ENCODE measurements at regions not wholly inside any gene's neighbourhood (a gene's known extent, or its start where the extent isn't known, plus 50 kb on each side); places are given as distances from the start of the nearest gene placed in this dataset.

- Histone ChIP-seq H3F3A (replicated peaks; ENCODE audit: low read depth) (no peaks in the 10 kb centered on the region), H3K36me3 (ENCODE audit: insufficient read depth) (no peaks in the 10 kb centered on the region), H3K4me3 (no peak overlapping the region), H3K79me2 (replicated peaks; ENCODE audit: insufficient read depth) (no peaks in the 10 kb centered on the region), H3K27me3 (ENCODE audit: insufficient read depth) (no peaks in the 10 kb centered on the region), H4K20me1 (replicated peaks; ENCODE audit: insufficient read depth) (no peaks in the 10 kb centered on the region), H3K27ac (ENCODE audit: low read depth) (no peak overlapping the region), H3K9me2 (ENCODE audit: insufficient read depth) (peaks cover 15% of the 10 kb centered on the region), H2AFZ (no peak overlapping the region), H3K4me2 (no peak overlapping the region), H3K4me1 (ENCODE audit: insufficient read depth) (0 out of 2 replicates have a peak, but pooled peaks cover 7% of the 10 kb centered on the region)
- Mint-ChIP-seq H3K27me3 (ENCODE audit: insufficient read depth, low read depth, poor library complexity) (peaks cover 3% of the 10 kb centered on the region), H3K4me1 (no peaks in the 10 kb centered on the region; the same call in none of the 3 replicates), H3K27ac (no peak overlapping the region), H3K36me3 (ENCODE audit: low read depth) (peaks cover 40% of the 10 kb centered on the region), H3K4me3 (no peak overlapping the region), H3K9me3 (peaks cover 29% of the 10 kb centered on the region)
- ATAC-seq, result no peak
- TF ChIP-seq CREB1 (CRISPR knock-in tag; IDR thresholded peaks at IDR 0.05; ENCODE audit: low read depth), result no peak
- TF ChIP-seq EZH2phosphoT487 (IDR thresholded peaks at IDR 0.05; ENCODE audit: unreplicated experiment), result no peak
- TF ChIP-seq, protein P1, sequence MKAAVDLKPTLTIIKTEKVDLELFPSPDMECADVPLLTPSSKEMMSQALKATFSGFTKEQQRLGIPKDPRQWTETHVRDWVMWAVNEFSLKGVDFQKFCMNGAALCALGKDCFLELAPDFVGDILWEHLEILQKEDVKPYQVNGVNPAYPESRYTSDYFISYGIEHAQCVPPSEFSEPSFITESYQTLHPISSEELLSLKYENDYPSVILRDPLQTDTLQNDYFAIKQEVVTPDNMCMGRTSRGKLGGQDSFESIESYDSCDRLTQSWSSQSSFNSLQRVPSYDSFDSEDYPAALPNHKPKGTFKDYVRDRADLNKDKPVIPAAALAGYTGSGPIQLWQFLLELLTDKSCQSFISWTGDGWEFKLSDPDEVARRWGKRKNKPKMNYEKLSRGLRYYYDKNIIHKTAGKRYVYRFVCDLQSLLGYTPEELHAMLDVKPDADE (IDR thresholded peaks at IDR 0.05), result no peak
- TF ChIP-seq REST (IDR thresholded peaks at IDR 0.05; ENCODE audit: unreplicated experiment), result no peak
- TF ChIP-seq POLR2AphosphoS5 (IDR thresholded peaks at IDR 0.05; ENCODE audit: low read depth), result no peak
- TF ChIP-seq ZNF331 (CRISPR knock-in tag; IDR thresholded peaks at IDR 0.05; ENCODE audit: low read depth), result no peak
- no peak for DNase-seq (ENCODE audit: low spot score)
Observed at GRCh38 chr6:14468647-14469321, 351.2 kb downstream of the CD83 start.

- no peaks in the 10 kb centered on the region for H3K36me3 ChIP-seq (ENCODE audit: insufficient read depth)
- ATAC-seq (no peak), DNase-seq (ENCODE audit: low spot score) (no peak)
- no peaks in the 10 kb centered on the region; the same call in 2 of the 3 replicates for H3K4me1 Mint-ChIP-seq
- peaks cover 3% of the 10 kb centered on the region for H3K27me3 Mint-ChIP-seq (ENCODE audit: insufficient read depth, low read depth, poor library complexity)
- H4K20me1 ChIP-seq (replicated peaks; ENCODE audit: insufficient read depth), result no peaks in the 10 kb centered on the region
- H3K27me3 ChIP-seq (ENCODE audit: insufficient read depth), result no peaks in the 10 kb centered on the region
- no peak overlapping the region for H3K4me2 ChIP-seq
- peaks cover 18% of the 10 kb centered on the region for H3K9me3 Mint-ChIP-seq
- H3K4me3 Mint-ChIP-seq, result no peak overlapping the region
- H3F3A ChIP-seq (replicated peaks; ENCODE audit: low read depth), result no peaks in the 10 kb centered on the region
- H2AFZ ChIP-seq, result no peak overlapping the region
- no peaks in the 10 kb centered on the region for H3K79me2 ChIP-seq (replicated peaks; ENCODE audit: insufficient read depth)
- H3K27ac ChIP-seq (ENCODE audit: low read depth), result no peak overlapping the region
- peaks cover 29% of the 10 kb centered on the region for H3K36me3 Mint-ChIP-seq (ENCODE audit: low read depth)
- peaks cover 15% of the 10 kb centered on the region for H3K9me2 ChIP-seq (ENCODE audit: insufficient read depth)
- no peak overlapping the region for H3K27ac Mint-ChIP-seq
- H3K4me1 ChIP-seq (ENCODE audit: insufficient read depth), result 0 out of 2 replicates have a peak, but pooled peaks cover 7% of the 10 kb centered on the region
- H3K4me3 ChIP-seq, result no peak overlapping the region
- TF ChIP-seq, protein P2, sequence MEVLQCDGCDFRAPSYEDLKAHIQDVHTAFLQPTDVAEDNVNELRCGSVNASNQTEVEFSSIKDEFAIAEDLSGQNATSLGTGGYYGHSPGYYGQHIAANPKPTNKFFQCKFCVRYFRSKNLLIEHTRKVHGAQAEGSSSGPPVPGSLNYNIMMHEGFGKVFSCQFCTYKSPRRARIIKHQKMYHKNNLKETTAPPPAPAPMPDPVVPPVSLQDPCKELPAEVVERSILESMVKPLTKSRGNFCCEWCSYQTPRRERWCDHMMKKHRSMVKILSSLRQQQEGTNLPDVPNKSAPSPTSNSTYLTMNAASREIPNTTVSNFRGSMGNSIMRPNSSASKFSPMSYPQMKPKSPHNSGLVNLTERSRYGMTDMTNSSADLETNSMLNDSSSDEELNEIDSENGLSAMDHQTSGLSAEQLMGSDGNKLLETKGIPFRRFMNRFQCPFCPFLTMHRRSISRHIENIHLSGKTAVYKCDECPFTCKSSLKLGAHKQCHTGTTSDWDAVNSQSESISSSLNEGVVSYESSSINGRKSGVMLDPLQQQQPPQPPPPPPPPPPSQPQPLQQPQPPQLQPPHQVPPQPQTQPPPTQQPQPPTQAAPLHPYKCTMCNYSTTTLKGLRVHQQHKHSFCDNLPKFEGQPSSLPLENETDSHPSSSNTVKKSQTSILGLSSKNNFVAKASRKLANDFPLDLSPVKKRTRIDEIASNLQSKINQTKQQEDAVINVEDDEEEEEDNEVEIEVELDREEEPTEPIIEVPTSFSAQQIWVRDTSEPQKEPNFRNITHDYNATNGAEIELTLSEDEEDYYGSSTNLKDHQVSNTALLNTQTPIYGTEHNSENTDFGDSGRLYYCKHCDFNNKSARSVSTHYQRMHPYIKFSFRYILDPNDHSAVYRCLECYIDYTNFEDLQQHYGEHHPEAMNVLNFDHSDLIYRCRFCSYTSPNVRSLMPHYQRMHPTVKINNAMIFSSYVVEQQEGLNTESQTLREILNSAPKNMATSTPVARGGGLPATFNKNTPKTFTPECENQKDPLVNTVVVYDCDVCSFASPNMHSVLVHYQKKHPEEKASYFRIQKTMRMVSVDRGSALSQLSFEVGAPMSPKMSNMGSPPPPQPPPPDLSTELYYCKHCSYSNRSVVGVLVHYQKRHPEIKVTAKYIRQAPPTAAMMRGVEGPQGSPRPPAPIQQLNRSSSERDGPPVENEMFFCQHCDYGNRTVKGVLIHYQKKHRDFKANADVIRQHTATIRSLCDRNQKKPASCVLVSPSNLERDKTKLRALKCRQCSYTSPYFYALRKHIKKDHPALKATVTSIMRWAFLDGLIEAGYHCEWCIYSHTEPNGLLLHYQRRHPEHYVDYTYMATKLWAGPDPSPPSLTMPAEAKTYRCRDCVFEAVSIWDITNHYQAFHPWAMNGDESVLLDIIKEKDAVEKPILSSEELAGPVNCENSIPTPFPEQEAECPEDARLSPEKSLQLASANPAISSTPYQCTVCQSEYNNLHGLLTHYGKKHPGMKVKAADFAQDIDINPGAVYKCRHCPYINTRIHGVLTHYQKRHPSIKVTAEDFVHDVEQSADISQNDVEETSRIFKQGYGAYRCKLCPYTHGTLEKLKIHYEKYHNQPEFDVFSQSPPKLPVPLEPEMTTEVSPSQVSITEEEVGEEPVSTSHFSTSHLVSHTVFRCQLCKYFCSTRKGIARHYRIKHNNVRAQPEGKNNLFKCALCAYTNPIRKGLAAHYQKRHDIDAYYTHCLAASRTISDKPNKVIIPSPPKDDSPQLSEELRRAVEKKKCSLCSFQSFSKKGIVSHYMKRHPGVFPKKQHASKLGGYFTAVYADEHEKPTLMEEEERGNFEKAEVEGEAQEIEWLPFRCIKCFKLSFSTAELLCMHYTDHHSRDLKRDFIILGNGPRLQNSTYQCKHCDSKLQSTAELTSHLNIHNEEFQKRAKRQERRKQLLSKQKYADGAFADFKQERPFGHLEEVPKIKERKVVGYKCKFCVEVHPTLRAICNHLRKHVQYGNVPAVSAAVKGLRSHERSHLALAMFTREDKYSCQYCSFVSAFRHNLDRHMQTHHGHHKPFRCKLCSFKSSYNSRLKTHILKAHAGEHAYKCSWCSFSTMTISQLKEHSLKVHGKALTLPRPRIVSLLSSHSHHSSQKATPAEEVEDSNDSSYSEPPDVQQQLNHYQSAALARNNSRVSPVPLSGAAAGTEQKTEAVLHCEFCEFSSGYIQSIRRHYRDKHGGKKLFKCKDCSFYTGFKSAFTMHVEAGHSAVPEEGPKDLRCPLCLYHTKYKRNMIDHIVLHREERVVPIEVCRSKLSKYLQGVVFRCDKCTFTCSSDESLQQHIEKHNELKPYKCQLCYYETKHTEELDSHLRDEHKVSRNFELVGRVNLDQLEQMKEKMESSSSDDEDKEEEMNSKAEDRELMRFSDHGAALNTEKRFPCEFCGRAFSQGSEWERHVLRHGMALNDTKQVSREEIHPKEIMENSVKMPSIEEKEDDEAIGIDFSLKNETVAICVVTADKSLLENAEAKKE (CRISPR knock-in tag; IDR thresholded peaks at IDR 0.05), result no peak
- TF ChIP-seq EZH2 (IDR thresholded peaks at IDR 0.05; ENCODE audit: low read depth, unreplicated experiment) (no peak), NANOG (IDR thresholded peaks at IDR 0.05; ENCODE audit: borderline replicate concordance) (no peak), EZH2phosphoT487 (IDR thresholded peaks at IDR 0.05; ENCODE audit: unreplicated experiment) (no peak), CREB1 (CRISPR knock-in tag; IDR thresholded peaks at IDR 0.05; ENCODE audit: low read depth) (no peak), JUNB (IDR thresholded peaks at IDR 0.05; ENCODE audit: unreplicated experiment) (no peak), POLR2AphosphoS5 (IDR thresholded peaks at IDR 0.05; ENCODE audit: low read depth) (no peak), ZNF114 (CRISPR knock-in tag; IDR thresholded peaks at IDR 0.05) (no peak)
Observed at GRCh38 chr6:14470101-14470500, 352.5 kb downstream of the CD83 start.
